ENCODE measurements at regions not wholly inside any gene's neighbourhood (a gene's known extent, or its start where the extent isn't known, plus 50 kb on each side); places are given as distances from the start of the nearest gene placed in this dataset.

DNA sequence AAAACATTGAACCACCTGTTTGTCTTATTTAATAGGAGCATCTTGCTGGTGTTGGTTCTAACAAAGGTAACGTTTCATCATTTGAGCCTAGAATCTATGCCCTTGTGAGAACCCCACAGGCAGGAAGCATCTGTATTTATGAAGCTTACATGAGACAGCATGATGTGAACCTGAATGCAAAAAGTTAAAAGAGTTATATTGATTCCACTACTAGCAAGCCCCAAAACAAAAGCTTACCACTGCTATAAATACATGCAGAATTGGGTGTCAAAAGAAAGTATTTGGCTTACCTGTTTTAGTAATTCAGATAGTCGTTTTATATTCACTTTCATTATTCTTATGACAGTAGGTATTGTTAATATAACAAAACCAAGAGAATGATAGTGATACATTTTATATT, 301.2 kb upstream of the ADGRL2 start:
- H3K27ac Mint-ChIP-seq (ENCODE audit: unreplicated experiment), result no peak overlapping the region
- no peak overlapping the region for H3K4me3 Mint-ChIP-seq (ENCODE audit: unreplicated experiment)
- H3K9me3 Mint-ChIP-seq (ENCODE audit: unreplicated experiment), result no peaks in the 10 kb centered on the region
- H3K27me3 Mint-ChIP-seq (ENCODE audit: unreplicated experiment), result peaks cover 5% of the 10 kb centered on the region
- TF ChIP-seq, protein P1, sequence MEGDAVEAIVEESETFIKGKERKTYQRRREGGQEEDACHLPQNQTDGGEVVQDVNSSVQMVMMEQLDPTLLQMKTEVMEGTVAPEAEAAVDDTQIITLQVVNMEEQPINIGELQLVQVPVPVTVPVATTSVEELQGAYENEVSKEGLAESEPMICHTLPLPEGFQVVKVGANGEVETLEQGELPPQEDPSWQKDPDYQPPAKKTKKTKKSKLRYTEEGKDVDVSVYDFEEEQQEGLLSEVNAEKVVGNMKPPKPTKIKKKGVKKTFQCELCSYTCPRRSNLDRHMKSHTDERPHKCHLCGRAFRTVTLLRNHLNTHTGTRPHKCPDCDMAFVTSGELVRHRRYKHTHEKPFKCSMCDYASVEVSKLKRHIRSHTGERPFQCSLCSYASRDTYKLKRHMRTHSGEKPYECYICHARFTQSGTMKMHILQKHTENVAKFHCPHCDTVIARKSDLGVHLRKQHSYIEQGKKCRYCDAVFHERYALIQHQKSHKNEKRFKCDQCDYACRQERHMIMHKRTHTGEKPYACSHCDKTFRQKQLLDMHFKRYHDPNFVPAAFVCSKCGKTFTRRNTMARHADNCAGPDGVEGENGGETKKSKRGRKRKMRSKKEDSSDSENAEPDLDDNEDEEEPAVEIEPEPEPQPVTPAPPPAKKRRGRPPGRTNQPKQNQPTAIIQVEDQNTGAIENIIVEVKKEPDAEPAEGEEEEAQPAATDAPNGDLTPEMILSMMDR (IDR thresholded peaks at IDR 0.05), result no peak
- no peaks in the 10 kb centered on the region for H3K36me3 Mint-ChIP-seq (ENCODE audit: unreplicated experiment)
- no peak for DNase-seq (ENCODE audit: extremely low spot score, unreplicated experiment)
- H3K4me1 Mint-ChIP-seq (ENCODE audit: unreplicated experiment), result peaks cover 8% of the 10 kb centered on the region

DNA sequence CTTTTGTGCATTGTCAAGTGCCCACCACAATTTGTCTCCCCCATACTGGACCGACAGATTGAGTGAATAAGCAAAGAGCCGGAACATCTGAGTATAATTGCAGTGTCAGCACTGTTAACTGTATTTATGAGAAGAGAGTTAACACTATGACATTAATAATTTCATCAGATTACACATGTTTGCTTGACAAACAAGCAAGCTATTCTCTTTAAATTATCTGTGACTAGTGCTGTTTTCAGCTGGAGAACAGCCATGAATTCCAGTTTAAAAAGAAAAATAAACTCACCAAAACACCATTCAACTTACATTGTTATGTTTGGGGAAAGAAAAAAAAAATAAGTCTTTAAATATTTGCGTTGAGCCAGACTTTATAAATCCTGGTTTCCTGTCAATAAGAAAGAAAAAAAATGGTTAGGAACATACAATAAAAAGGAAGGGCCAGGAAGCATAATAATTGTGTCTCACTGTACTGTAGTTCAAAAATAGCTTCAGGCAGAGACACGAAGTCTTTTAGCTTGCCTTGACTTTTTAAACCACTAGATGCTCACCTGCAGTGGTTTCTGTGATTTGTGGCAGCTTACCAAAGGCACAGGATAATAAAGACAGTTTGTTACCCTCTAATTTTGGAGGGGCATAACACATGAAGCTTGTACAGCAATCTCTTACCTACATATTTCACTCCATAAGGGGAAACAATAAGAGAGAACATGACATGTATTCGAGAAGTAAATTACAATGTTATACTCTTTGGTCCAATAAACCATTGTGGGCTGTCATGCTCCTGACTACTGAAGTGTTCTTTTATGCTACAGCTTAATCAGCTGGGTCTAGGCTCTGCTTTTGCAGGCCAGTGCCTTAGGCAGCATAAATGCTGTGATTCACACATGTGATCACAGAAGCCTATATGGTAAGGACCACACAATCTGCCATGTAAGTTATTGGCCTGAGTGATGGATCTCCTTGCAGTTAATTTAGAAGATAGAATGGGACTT, 302.0 kb upstream of the ADGRL2 start:
- Mint-ChIP-seq H3K36me3 (ENCODE audit: unreplicated experiment) (no peaks in the 10 kb centered on the region), H3K4me1 (ENCODE audit: unreplicated experiment) (peaks cover 8% of the 10 kb centered on the region)

DNA sequence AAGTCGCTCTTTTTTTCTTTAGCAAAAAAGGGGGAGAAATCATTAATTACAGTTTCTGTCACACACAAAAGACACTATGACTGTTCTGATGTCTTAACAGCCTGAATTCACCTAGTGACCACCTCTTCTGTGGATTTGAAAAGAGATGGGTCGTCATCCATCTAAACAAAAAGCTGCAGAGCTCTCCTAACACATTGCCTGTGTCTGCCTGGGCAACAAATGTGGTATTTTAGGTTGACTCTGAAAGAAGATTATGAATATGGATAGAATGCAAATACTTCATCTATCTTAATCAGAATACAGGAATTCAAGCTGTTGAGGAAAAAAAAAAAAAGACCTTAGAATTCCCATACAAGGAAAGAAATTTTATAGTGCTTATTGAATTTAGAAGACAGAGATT, 304.4 kb upstream of the ADGRL2 start:
- H3K4me1 Mint-ChIP-seq (ENCODE audit: unreplicated experiment), result peaks cover 8% of the 10 kb centered on the region
- H3K9me3 Mint-ChIP-seq (ENCODE audit: unreplicated experiment), result no peaks in the 10 kb centered on the region
- no peak overlapping the region for H3K4me3 Mint-ChIP-seq (ENCODE audit: unreplicated experiment)

More for the DNA sequence above, 302.0 kb upstream of the ADGRL2 start:
- Mint-ChIP-seq H3K4me3 (ENCODE audit: unreplicated experiment) (no peak overlapping the region), H3K9me3 (ENCODE audit: unreplicated experiment) (no peaks in the 10 kb centered on the region), H3K27me3 (ENCODE audit: unreplicated experiment) (peaks cover 5% of the 10 kb centered on the region), H3K27ac (ENCODE audit: unreplicated experiment) (peak overlapping the region; percentile 15)
- DNase-seq (ENCODE audit: extremely low spot score, unreplicated experiment), result no peak
- TF ChIP-seq, protein P1 (IDR thresholded peaks at IDR 0.05), result no peak

DNA sequence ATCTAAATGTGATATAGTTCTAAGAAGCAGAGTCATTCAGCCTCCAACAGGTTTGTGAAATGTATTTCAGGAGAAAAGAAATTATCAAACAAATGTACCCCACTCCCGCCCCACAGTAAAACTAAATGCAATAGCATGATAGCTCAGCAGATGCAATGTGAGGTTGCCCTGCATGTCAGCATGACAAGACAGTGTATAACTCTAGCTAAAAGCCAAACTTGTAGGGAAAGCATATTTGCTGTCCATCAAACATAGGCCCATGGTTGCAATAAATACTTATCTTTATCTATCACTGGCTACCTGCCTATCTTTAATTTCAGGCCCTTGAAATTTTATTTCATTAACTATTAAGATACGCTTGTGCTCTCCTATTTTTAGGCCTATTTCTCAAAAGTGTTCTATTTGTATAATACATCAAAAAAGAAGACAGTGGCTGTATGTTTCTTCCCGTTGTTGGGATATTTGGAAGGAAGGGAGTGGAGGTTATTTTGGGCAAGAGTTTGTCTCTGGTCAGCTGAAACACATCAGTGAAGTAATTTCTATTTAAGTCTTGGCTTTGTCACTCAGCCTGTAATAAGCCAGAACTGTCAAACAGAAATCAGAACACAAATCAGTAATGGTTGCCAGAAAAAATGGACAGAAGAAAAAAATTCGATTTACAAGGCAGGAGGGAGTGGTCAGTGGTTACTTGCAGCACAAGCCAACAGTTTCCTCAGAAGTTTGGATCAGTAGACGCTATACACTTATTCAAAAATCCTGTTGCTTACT, 307.4 kb upstream of the ADGRL2 start:
- H3K27ac Mint-ChIP-seq (ENCODE audit: unreplicated experiment), result no peak overlapping the region
- peaks cover 1% of the 10 kb centered on the region for H3K4me1 Mint-ChIP-seq (ENCODE audit: unreplicated experiment)
- H3K27me3 Mint-ChIP-seq (ENCODE audit: unreplicated experiment), result peaks cover 5% of the 10 kb centered on the region
- H3K4me3 Mint-ChIP-seq (ENCODE audit: unreplicated experiment), result no peak overlapping the region
- no peak for DNase-seq (ENCODE audit: extremely low spot score, unreplicated experiment)
- peaks cover 4% of the 10 kb centered on the region for H3K36me3 Mint-ChIP-seq (ENCODE audit: unreplicated experiment)
- TF ChIP-seq, protein P1 (IDR thresholded peaks at IDR 0.05), result no peak
- peaks cover 10% of the 10 kb centered on the region for H3K9me3 Mint-ChIP-seq (ENCODE audit: unreplicated experiment)

More for the DNA sequence above, 304.4 kb upstream of the ADGRL2 start:
- DNase-seq (ENCODE audit: extremely low spot score, unreplicated experiment), result no peak
- Mint-ChIP-seq H3K27ac (ENCODE audit: unreplicated experiment) (no peak overlapping the region), H3K27me3 (ENCODE audit: unreplicated experiment) (peaks cover 5% of the 10 kb centered on the region), H3K36me3 (ENCODE audit: unreplicated experiment) (no peaks in the 10 kb centered on the region)
- TF ChIP-seq, protein P1 (IDR thresholded peaks at IDR 0.05), result no peak

DNA sequence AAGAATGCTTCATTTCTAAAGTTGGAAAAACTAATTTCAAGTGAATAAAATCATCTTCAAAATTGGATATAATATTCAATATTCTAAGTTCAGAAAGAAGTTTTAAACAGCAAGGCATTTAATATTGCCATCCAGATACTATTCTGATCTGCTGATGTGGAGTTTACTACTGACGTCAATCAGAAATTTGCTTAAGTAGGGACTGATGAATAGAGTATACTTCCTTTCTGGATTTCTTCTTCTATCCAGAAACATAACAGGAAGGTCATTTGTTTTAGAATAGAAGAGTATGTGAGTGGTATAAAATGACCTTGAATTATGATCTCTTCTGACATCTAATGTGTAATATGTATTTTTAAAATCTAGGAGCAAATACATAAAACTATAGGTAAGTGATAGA, 308.1 kb upstream of the ADGRL2 start:
- Mint-ChIP-seq H3K27me3 (ENCODE audit: unreplicated experiment) (peaks cover 5% of the 10 kb centered on the region), H3K36me3 (ENCODE audit: unreplicated experiment) (peaks cover 4% of the 10 kb centered on the region), H3K4me3 (ENCODE audit: unreplicated experiment) (no peak overlapping the region), H3K27ac (ENCODE audit: unreplicated experiment) (no peak overlapping the region), H3K9me3 (ENCODE audit: unreplicated experiment) (peaks cover 10% of the 10 kb centered on the region), H3K4me1 (ENCODE audit: unreplicated experiment) (no peaks in the 10 kb centered on the region)
- no peak for DNase-seq (ENCODE audit: extremely low spot score, unreplicated experiment)
- TF ChIP-seq, protein P1 (IDR thresholded peaks at IDR 0.05), result no peak
